ENCODE measurements at regions not wholly inside any gene's neighbourhood (a gene's known extent, or its start where the extent isn't known, plus 50 kb on each side); places are given as distances from the start of the nearest gene placed in this dataset.

- H3K9me3 ChIP-seq: no peaks in the 10 kb centered on the region
Observed at GRCh38 chr2:18821431-18821830, 232.1 kb upstream of the NT5C1B start.

GRCh38 chr2:18820966-18821365 is 231.6 kb upstream of the NT5C1B start:
- no peaks in the 10 kb centered on the region for H3K4me1 ChIP-seq
- no peaks in the 10 kb centered on the region for H3K27me3 ChIP-seq
- H3K27ac ChIP-seq: no peak overlapping the region
- DNase-seq (ENCODE audit: extremely low spot score in 2 of 2): no peak
- no peaks in the 10 kb centered on the region for H3K36me3 ChIP-seq
- H3K9me3 ChIP-seq: no peaks in the 10 kb centered on the region
- TF ChIP-seq POLR2AphosphoS5 (IDR thresholded peaks at IDR 0.05; ENCODE audit: insufficient read depth in 1 of 2, low read depth in 1 of 2) (no peak), CTCF (IDR thresholded peaks at IDR 0.05) (no peak), POLR2A (IDR thresholded peaks at IDR 0.05) (no peak)
- no peak overlapping the region for H3K4me3 ChIP-seq
- intact Hi-C loops (cut with DNase I): no loop called here

More at GRCh38 chr2:18821431-18821830, 232.1 kb upstream of the NT5C1B start:
- DNase-seq (ENCODE audit: extremely low spot score in 2 of 2): no peak
- intact Hi-C loops (cut with DNase I): no loop called here
- H3K27ac ChIP-seq: no peak overlapping the region
- no peaks in the 10 kb centered on the region for H3K4me1 ChIP-seq
- no peaks in the 10 kb centered on the region for H3K36me3 ChIP-seq
- no peak overlapping the region for H3K4me3 ChIP-seq
- H3K27me3 ChIP-seq: no peaks in the 10 kb centered on the region
- TF ChIP-seq POLR2A (IDR thresholded peaks at IDR 0.05) (no peak), POLR2AphosphoS5 (IDR thresholded peaks at IDR 0.05; ENCODE audit: insufficient read depth in 1 of 2, low read depth in 1 of 2) (no peak), CTCF (IDR thresholded peaks at IDR 0.05) (no peak)

- no peaks in the 10 kb centered on the region for H3K4me1 ChIP-seq
- TF ChIP-seq POLR2A (IDR thresholded peaks at IDR 0.05): no peak
- TF ChIP-seq CTCF (IDR thresholded peaks at IDR 0.05): no peak
- H3K36me3 ChIP-seq: no peaks in the 10 kb centered on the region
- no peaks in the 10 kb centered on the region for H3K9me3 ChIP-seq
- DNase-seq (ENCODE audit: extremely low spot score in 2 of 2): no peak
- no peak overlapping the region for H3K27ac ChIP-seq
- no peak overlapping the region for H3K4me3 ChIP-seq
- H3K27me3 ChIP-seq: no peaks in the 10 kb centered on the region
- intact Hi-C loops (cut with DNase I): no loop called here
Observed at GRCh38 chr2:18819566-18819965, 230.2 kb upstream of the NT5C1B start.

- no peak overlapping the region for H3K27ac ChIP-seq
- no peak for DNase-seq (ENCODE audit: extremely low spot score in 2 of 2)
- no peaks in the 10 kb centered on the region for H3K36me3 ChIP-seq
- no peaks in the 10 kb centered on the region for H3K27me3 ChIP-seq
- H3K4me3 ChIP-seq: no peak overlapping the region
- TF ChIP-seq POLR2A (IDR thresholded peaks at IDR 0.05): no peak
- TF ChIP-seq CTCF (IDR thresholded peaks at IDR 0.05): no peak
- no peak for TF ChIP-seq POLR2AphosphoS5 (IDR thresholded peaks at IDR 0.05; ENCODE audit: insufficient read depth in 1 of 2, low read depth in 1 of 2)
- no peaks in the 10 kb centered on the region for H3K9me3 ChIP-seq
- intact Hi-C loops (cut with DNase I): no loop called here
- H3K4me1 ChIP-seq: no peaks in the 10 kb centered on the region
Observed at GRCh38 chr2:18814387-18814786, 225.0 kb upstream of the NT5C1B start.

- H3K9me3 ChIP-seq: no peaks in the 10 kb centered on the region
- no peaks in the 10 kb centered on the region for H3K27me3 ChIP-seq
- H3K36me3 ChIP-seq: no peaks in the 10 kb centered on the region
- no peaks in the 10 kb centered on the region for H3K4me1 ChIP-seq
- DNase-seq (ENCODE audit: extremely low spot score in 2 of 2): no peak
- H3K4me3 ChIP-seq: no peak overlapping the region
- TF ChIP-seq POLR2A (IDR thresholded peaks at IDR 0.05) (no peak), CTCF (IDR thresholded peaks at IDR 0.05) (no peak), POLR2AphosphoS5 (IDR thresholded peaks at IDR 0.05; ENCODE audit: insufficient read depth in 1 of 2, low read depth in 1 of 2) (no peak)
- no peak overlapping the region for H3K27ac ChIP-seq
- intact Hi-C loops (cut with DNase I): no loop called here
Observed at GRCh38 chr2:18804536-18804935, 215.2 kb upstream of the NT5C1B start.

All from vagina (tissue), 2 donors.